Mesenchymal stem cell (in vitro differentiated cells and primary cell): ENCODE measurements at regions not wholly inside any gene's neighbourhood (a gene's known extent, or its start where the extent isn't known, plus 50 kb on each side); places are given as distances from the start of the nearest gene placed in this dataset.

Source experiments
- DNase-seq: peaks from one replicate; pipeline ENCODE4 v3.0.0-alpha.2; 2013
- H2AFZ ChIP-seq: one replicate; pipeline ENCODE4 v1.6.1; 2013; ENCODE audit warnings: low read depth, mild to moderate bottlenecking, control low read depth, inconsistent platforms, low read length, moderate library complexity
- H2AK5ac ChIP-seq: 2 replicates; pipeline ENCODE4 v1.6.1; 2013; ENCODE audit warnings: low read length, moderate library complexity, mild to moderate bottlenecking, inconsistent platforms; ENCODE audit not compliant: severe bottlenecking
- H2BK120ac ChIP-seq: one replicate; pipeline ENCODE4 v1.6.1; 2013; ENCODE audit warnings: low read depth, mild to moderate bottlenecking, inconsistent platforms, low read length, moderate library complexity
- H2BK12ac ChIP-seq, 2 experiments: one replicate each; pipeline ENCODE4 v1.6.1; 2013; ENCODE audit warnings: inconsistent platforms in 2 of 2, low read length in 2 of 2, mild to moderate bottlenecking in 2 of 2, moderate library complexity in 2 of 2, control low read depth in 1 of 2
- H2BK15ac ChIP-seq: one replicate; pipeline ENCODE4 v1.6.1; 2013; ENCODE audit warnings: mild to moderate bottlenecking, low read depth, inconsistent platforms; ENCODE audit not compliant: poor library complexity, severe bottlenecking
- H2BK5ac ChIP-seq: 2 replicates; pipeline ENCODE4 v1.6.1; 2013; ENCODE audit warnings: low read depth, mild to moderate bottlenecking, low read length, control low read depth, inconsistent platforms; ENCODE audit not compliant: poor library complexity, severe bottlenecking
- H3K14ac ChIP-seq, 2 experiments: one replicate each; pipeline ENCODE4 v1.6.1; 2013; ENCODE audit warnings: inconsistent platforms in 2 of 2, low read length in 2 of 2, control low read depth in 1 of 2, mild to moderate bottlenecking in 1 of 2, moderate library complexity in 1 of 2
- H3K18ac ChIP-seq, 2 experiments: one replicate each; pipeline ENCODE4 v1.6.1; 2013; ENCODE audit warnings: inconsistent platforms in 2 of 2, low read length in 2 of 2, control low read depth in 1 of 2, low read depth in 1 of 2, mild to moderate bottlenecking in 1 of 2
- H3K23ac ChIP-seq, 2 experiments: one replicate each; pipeline ENCODE4 v1.6.1; 2013; ENCODE audit warnings: inconsistent platforms in 2 of 2, low read length in 2 of 2, mild to moderate bottlenecking in 2 of 2, moderate library complexity in 2 of 2, control low read depth in 1 of 2
- H3K27ac ChIP-seq: 2 replicates; pipeline ENCODE4 v1.5.1; 2013; ENCODE audit warnings: mild to moderate bottlenecking, moderate library complexity, low read length, control low read depth, inconsistent platforms; ENCODE audit not compliant: poor library complexity, severe bottlenecking
- H3K27me3 ChIP-seq, 2 experiments: 2 replicates each; pipeline versions ENCODE4 v1.6.1 to v1.7.0; 2013; ENCODE audit warnings: low read length in 2 of 2, mild to moderate bottlenecking in 2 of 2, moderate library complexity in 2 of 2, control low read depth in 1 of 2, inconsistent platforms in 1 of 2; ENCODE audit not compliant: control insufficient read depth in 1 of 2, insufficient read depth in 1 of 2
- H3K36me3 ChIP-seq, 2 experiments: 2 replicates each; pipeline versions ENCODE4 v1.6.1 to v1.7.0; 2013; ENCODE audit warnings: low read length in 2 of 2, control low read depth in 1 of 2, inconsistent platforms in 1 of 2, low read depth in 1 of 2, mild to moderate bottlenecking in 1 of 2; ENCODE audit not compliant: insufficient read depth in 2 of 2, control insufficient read depth in 1 of 2
- H3K4ac ChIP-seq, 2 experiments: one replicate each; pipeline ENCODE4 v1.6.1; 2013; ENCODE audit warnings: inconsistent platforms in 2 of 2, low read length in 2 of 2, mild to moderate bottlenecking in 2 of 2, moderate library complexity in 2 of 2, control low read depth in 1 of 2, low read depth in 1 of 2
- H3K4me1 ChIP-seq: 2 replicates; pipeline ENCODE4 v1.6.1; 2013; ENCODE audit warnings: low read depth, low read length, control low read depth; ENCODE audit not compliant: control insufficient read depth, insufficient read depth
- H3K4me2 ChIP-seq: 2 replicates; pipeline ENCODE4 v1.6.1; 2013; ENCODE audit warnings: low read length, mild to moderate bottlenecking, inconsistent platforms; ENCODE audit not compliant: poor library complexity, severe bottlenecking
- H3K4me3 ChIP-seq, 2 experiments: 2 replicates each; pipeline versions ENCODE4 v1.5.1 to v1.7.0; 2013; ENCODE audit warnings: low read length in 2 of 2, mild to moderate bottlenecking in 2 of 2, control low read depth in 1 of 2, low read depth in 1 of 2; ENCODE audit not compliant: insufficient read depth in 1 of 2
- H3K79me1 ChIP-seq: replicated peaks from 2 replicates; pipeline ENCODE4 v1.6.1; 2013; ENCODE audit warnings: mild to moderate bottlenecking, control low read depth, low read length, inconsistent platforms; ENCODE audit not compliant: poor library complexity, severe bottlenecking
- H3K9ac ChIP-seq: 2 replicates; pipeline ENCODE4 v1.7.0; 2013; ENCODE audit warnings: mild to moderate bottlenecking, low read length, moderate library complexity
- H3K9me3 ChIP-seq: 2 replicates; pipeline ENCODE4 v1.7.0; 2013; ENCODE audit warnings: mild to moderate bottlenecking, low read length; ENCODE audit not compliant: control insufficient read depth
- H4K8ac ChIP-seq: one replicate; pipeline ENCODE4 v1.6.1; 2013; ENCODE audit warnings: inconsistent platforms, mild to moderate bottlenecking, low read length, moderate library complexity
- H4K91ac ChIP-seq: one replicate; pipeline ENCODE4 v1.6.1; 2013; ENCODE audit warnings: mild to moderate bottlenecking, low read length, inconsistent platforms
- WGBS: methylation state at CpG from one replicate; pipeline ENCODE4 v1.1.7; 2013; ENCODE audit warnings: mixed read lengths; 5-methylcytosine and 5-hydroxymethylcytosine counted together

DNA sequence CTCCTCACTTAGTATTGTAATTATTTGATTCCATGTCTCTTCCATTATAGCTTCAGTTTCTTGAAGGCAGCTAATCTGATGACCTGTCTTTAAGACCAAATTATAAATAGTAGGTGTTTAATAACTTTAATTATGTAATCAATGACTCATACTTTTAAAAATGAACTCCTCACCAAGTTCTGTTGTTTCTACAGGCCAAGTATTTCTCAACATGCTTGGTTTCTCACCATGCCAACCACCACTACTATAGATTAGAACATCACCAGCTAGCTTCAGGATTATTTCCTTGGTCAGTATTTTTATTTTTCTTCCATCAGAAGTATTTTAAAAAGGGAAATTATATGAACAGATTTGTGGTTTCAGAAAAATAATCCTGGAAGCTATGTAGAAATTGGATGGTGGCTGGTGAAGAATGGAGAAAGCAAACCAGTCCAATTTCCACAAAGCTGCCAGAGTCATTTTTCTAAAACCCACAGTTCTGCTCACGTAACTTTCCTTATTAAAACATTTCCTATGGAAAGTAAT is 237.7 kb upstream of the DACH1 start:
- H2BK15ac ChIP-seq = no peak overlapping the region
- no peak overlapping the region for H3K4me2 ChIP-seq
- no peaks in the 10 kb centered on the region for H3K27me3 ChIP-seq
- H3K14ac ChIP-seq = no peak overlapping the region
- no peak overlapping the region for H3K18ac ChIP-seq
- peaks cover 7% of the 10 kb centered on the region for H3K9me3 ChIP-seq
- H3K4me3 ChIP-seq = no peak overlapping the region
- H2AK5ac ChIP-seq = no peak overlapping the region
- H3K27ac ChIP-seq = no peak overlapping the region
- no peak overlapping the region for H2BK120ac ChIP-seq
- peak; percentile 47 for DNase-seq
- H4K91ac ChIP-seq = no peak overlapping the region
- H4K8ac ChIP-seq = no peak overlapping the region
- no peaks in the 10 kb centered on the region for H3K4me1 ChIP-seq
- H3K23ac ChIP-seq = no peak overlapping the region
- no peak overlapping the region for H2BK5ac ChIP-seq
- no peaks in the 10 kb centered on the region for H3K36me3 ChIP-seq
- no peak overlapping the region for H3K4ac ChIP-seq
- H3K79me1 ChIP-seq = no peaks in the 10 kb centered on the region
- no peak overlapping the region for H3K9ac ChIP-seq
- no peak overlapping the region for H2BK12ac ChIP-seq
- WGBS = no CpG with 5 or more reads among the region's 1 CpG
- H2AFZ ChIP-seq = no peak overlapping the region

DNA sequence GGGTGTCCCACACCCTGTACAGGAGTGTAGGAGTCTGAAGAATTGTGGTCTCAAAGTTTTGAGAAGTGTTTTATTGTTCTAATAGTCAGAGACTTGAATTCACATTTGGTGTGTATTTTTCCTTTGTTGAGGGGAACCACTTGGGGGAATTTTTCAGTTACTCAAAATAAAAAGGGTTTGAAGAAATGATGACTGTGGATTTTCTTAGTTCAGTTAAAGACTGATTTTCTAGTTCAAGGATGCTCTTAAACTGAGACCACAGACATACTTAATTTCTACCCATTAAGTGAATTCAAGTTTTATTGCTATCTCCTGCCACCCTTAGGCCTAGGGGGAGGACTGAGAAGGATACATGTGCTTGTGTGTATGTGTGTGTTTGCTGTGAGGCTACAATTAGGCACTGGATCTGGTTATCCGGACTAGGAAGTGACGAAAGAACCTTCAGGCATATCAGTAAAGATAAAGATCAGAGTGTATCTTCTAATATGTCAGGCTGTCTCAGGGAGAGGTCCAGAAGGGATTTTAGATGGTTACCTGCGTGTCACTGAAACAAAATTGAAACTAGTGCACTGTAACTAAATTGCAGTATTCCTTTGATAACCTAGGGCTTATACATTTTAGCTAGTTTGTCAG is 234.9 kb upstream of the DACH1 start:
- Histone ChIP-seq H2BK5ac (no peak overlapping the region), H3K4me2 (no peak overlapping the region), H4K8ac (no peak overlapping the region), H3K23ac (no peak overlapping the region), H3K4me1 (no peaks in the 10 kb centered on the region), H3K36me3 (no peaks in the 10 kb centered on the region), H3K9me3 (peaks cover 7% of the 10 kb centered on the region), H4K91ac (no peak overlapping the region), H2BK15ac (no peak overlapping the region), H2AFZ (no peak overlapping the region), H2AK5ac (no peak overlapping the region), H2BK12ac (no peak overlapping the region), H3K18ac (no peak overlapping the region), H3K27me3 (no peaks in the 10 kb centered on the region), H3K14ac (no peak overlapping the region), H3K27ac (no peak overlapping the region), H3K79me1 (no peaks in the 10 kb centered on the region), H3K4me3 (no peak overlapping the region), H2BK120ac (no peak overlapping the region), H3K9ac (no peak overlapping the region), H3K4ac (no peak overlapping the region)
- DNase-seq = no peak
- WGBS = 83% methylated on average over 2 of the region's 3 CpGs

DNA sequence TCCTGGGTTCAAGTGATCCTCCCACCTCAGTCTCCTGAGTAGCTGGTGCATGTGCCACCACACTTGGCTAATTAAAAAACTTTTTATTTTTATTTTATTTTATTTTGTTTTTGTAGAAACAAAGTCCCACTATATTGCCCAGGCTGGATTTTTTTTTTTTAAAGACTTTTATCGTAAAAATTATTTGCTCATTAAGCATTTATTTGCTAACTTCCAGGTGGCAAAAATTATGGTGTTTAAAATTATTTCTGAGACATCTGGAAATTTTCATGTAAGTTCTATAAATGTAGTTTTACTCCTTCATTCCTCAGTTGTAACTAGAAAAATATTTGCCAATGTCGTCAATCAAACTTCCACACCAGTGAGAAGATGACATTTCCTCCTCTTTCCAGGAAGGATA is 233.3 kb upstream of the DACH1 start:
- Histone ChIP-seq H2BK120ac (no peak overlapping the region), H3K9me3 (no peaks in the 10 kb centered on the region), H3K4me1 (no peaks in the 10 kb centered on the region), H3K4me3 (no peak overlapping the region), H3K79me1 (no peaks in the 10 kb centered on the region), H2BK5ac (no peak overlapping the region), H4K8ac (no peak overlapping the region), H3K36me3 (no peaks in the 10 kb centered on the region), H3K9ac (no peak overlapping the region), H3K27ac (no peak overlapping the region), H3K14ac (no peak overlapping the region), H3K4ac (no peak overlapping the region), H3K27me3 (no peaks in the 10 kb centered on the region), H2AK5ac (no peak overlapping the region), H3K4me2 (no peak overlapping the region), H2BK15ac (no peak overlapping the region), H4K91ac (no peak overlapping the region), H3K23ac (no peak overlapping the region), H3K18ac (no peak overlapping the region), H2BK12ac (no peak overlapping the region), H2AFZ (no peak overlapping the region)
- no CpG with 5 or more reads among the region's 2 CpGs for WGBS
- no peak for DNase-seq

DNA sequence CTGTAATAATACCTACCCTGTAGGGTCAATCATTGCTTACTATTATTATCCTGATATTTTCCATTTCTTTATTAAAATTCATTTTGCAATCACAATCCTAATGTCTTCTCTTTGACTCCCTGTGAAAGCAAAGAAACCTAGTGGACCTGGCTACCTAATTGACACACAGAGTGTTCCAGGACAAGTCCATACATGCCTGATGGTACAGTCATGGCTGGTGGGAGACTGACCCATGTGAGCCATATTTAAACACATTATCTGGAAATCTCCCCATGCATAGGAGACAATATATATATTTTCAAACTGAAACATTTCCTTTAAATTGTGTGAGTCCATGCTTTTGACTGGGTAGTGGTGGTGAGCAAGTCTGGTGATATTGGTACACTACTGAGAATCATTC is 230.6 kb upstream of the DACH1 start:
- Histone ChIP-seq H3K4ac (no peak overlapping the region), H4K8ac (no peak overlapping the region), H3K9ac (no peak overlapping the region), H3K9me3 (no peaks in the 10 kb centered on the region), H4K91ac (no peak overlapping the region), H2BK120ac (no peak overlapping the region), H3K18ac (no peak overlapping the region), H3K4me3 (no peak overlapping the region), H3K27me3 (no peaks in the 10 kb centered on the region), H3K79me1 (no peaks in the 10 kb centered on the region), H3K27ac (no peak overlapping the region), H3K23ac (no peak overlapping the region), H3K36me3 (no peaks in the 10 kb centered on the region), H2AFZ (no peak overlapping the region), H2BK12ac (no peak overlapping the region), H2BK15ac (no peak overlapping the region), H2BK5ac (no peak overlapping the region), H3K14ac (no peak overlapping the region), H3K4me1 (no peaks in the 10 kb centered on the region), H2AK5ac (no peak overlapping the region), H3K4me2 (no peak overlapping the region)
- no peak for DNase-seq
